ENCODE measurements at regions not wholly inside any gene's neighbourhood (a gene's known extent, or its start where the extent isn't known, plus 50 kb on each side); places are given as distances from the start of the nearest gene placed in this dataset.
"Not testable (repeated sequence)": the region's sequence is repeated elsewhere in the genome, so short reads cannot be mapped to it uniquely, and the experiment has no call there.

DNA sequence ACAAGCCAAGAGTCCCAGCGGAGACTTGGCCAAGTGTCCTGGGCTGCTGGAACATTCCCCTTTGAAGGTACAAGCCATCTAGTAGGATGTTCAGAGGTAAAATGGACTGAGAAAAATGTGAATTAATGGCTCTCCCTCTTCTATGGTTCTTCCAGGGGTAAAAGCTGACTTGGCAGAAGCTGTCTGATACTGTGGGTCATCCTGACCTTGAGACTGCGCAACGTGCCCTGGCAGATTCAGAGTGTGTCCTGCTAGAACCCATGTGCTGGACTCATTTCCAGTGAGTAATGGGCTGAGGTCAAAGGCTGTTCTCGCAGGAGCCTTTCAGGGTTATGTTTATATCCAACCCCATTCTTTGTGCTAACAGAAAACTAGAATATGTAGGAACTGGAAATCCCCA lies 423.0 kb upstream of the CD180 start:
- no peak for DNase-seq

DNA sequence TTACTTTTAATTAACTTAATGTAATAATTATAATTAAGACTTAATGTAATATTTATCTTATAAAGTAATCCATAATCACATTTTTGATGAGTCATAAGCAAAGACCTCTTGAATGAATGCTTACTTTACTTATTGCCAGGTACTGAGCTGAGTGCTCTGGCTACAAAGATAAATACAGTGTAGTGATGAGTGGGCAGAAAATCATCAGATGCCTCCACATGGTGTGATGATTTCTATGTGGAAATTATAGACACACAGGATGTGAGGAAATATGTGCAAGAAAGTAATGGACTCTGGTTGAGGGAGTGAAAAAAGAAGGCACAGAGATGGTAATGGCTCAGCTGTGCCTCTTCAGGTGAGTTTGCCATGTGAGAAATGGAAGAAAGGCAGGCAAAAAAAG lies 422.6 kb upstream of the CD180 start:
- DNase-seq, result no peak

- DNase-seq, result no peak
Observed at GRCh38 chr5:67617051-67617450, 420.5 kb upstream of the CD180 start.

- peak; percentile 67 for DNase-seq
Observed at GRCh38 chr5:67612961-67613360, 416.4 kb upstream of the CD180 start.

DNA sequence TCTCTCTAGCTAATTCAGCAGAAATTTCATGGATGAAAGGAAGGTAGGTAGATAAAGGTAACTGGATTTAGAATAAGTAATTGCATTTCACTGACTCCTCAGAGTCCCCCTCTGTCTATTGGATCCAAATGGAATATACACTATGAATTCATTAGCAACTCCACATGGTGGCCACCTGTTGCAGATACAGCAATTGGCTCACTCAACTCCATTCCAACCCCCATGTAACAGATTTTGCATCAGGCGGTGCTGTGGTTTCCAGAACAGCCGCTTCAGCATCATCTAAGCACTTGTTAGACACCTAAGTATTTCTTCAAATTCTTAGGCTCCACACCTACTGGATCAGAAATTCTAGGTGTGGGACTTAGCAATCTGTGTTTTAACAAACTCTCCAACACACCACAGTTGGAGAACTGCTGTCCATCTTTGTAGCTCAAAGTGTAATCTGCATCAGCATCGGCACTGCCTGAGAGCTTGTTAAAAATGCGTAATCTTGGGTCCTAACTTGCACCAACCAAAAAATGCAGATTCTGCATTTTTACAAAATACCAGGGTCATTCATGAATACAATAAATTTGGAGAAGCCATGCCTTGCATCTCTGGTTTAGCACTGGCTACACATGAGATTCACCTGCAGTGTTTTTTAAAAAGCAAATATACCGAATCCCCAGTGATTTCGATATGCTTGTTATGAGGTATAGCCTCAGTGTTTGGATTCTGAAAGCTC lies 413.8 kb upstream of the CD180 start:
- peak; percentile 13 for DNase-seq

DNA sequence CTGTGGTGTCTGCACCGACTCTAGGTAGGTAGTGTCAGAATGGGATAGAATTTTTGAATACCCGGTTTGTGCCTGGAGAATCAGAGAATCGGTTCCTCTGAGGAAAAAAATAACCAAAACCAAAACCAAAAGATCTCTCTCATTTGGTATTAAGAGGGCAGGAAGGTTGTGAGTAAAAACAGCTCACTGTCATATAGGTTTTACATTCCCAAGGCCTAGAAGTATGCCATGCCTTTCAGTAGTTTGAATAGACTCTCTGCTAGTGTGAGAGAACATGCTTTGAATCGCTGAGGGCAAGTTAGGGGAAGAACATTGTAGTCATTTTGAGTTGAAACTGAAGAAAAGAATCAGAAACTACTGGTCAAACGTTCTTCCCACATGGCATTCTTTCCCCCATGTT lies 411.4 kb upstream of the CD180 start:
- DNase-seq, result no peak

- no peak for DNase-seq
Observed at GRCh38 chr5:67606586-67606947, 410.0 kb upstream of the CD180 start.

- DNase-seq, result no peak
Observed at GRCh38 chr5:67605730-67606585, 409.4 kb upstream of the CD180 start.

GRCh38 chr5:67591491-67591890 lies 394.9 kb upstream of the CD180 start:
- DNase-seq, result no peak

GRCh38 chr5:67588389-67588788 lies 391.8 kb upstream of the CD180 start:
- no peak for DNase-seq

DNA sequence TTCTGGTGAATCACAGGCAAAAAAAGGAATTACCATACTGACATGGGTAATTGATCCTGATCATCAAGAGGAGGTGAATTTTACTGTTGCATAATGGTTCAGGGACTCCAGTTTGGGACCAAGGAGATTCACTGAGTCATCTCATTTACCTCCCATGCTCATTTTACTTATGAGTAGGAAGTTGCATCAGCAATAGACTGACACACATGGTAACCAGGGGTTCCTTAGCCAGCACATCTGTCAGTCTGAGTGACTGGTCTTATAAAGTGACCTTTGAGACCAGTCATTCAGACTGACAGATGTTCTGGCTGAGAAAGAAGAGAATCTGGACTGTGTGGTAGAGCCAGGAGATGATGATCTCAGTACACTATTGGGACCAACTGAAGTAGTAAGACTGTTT lies 384.6 kb upstream of the CD180 start:
- no peak for DNase-seq

DNA sequence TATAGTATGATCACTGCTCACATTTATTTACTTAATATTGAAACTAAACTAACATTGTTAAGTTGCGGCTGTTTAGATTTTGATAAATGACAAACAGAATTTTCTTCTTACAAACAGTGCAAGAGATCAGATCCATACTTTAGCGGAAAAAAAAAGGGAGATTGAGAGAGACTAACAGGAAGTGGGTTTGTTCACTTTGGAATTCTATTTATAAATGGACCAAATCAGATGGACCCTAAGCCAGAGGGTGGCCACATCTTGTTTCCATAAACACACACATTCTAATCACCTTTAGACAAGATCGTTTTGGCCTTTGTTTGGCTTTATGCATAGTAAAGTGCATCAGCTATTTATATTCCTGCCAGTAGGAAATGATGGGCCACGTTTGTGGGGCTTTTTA lies 381.4 kb upstream of the CD180 start:
- no peak for DNase-seq

GRCh38 chr5:67577424-67577823 lies 380.8 kb upstream of the CD180 start:
- DNase-seq, result no peak

- DNase-seq, result no peak
Observed at GRCh38 chr5:67576112-67576511, 379.5 kb upstream of the CD180 start.

- DNase-seq, result no peak
Observed at GRCh38 chr5:67575087-67575486, 378.5 kb upstream of the CD180 start.

DNA sequence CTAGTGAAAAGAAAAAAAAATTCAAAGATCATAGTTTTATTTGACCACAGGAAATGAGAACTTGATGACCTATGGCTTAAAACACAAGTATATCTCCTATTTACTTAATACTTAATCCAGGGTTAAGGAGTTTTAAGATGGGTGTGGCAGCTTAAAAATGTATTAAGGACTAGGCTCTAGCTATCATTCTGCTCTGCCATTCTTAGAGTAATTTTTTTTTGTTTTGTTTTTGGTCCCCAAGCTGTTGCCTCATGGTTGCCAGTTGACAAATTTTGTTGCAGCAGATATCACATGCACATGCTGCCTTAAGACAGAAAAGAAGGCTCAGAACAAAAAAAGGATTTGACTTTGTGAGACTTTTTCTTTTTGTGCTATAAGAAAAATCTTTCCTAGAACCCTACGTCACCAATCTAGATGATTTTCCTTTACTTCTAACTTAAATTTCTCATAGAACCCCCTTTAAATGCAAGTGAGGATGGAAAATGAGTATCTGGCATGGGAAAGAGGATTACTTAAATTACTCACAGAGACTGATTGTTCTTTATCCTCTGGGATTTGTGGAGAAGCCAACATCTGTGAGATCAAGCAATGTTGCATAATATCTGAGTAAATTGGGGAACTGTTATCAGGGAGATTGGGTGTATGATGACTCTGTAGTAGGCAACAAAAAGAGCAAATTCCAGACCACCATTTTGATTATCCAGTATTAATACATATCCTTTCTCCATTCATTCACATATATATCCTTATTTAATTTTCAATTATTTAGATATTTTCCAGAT lies 364.7 kb upstream of the CD180 start:
- DNase-seq, result no peak

GRCh38 chr5:67552773-67553172 lies 356.2 kb upstream of the CD180 start:
- no peak for DNase-seq

DNA sequence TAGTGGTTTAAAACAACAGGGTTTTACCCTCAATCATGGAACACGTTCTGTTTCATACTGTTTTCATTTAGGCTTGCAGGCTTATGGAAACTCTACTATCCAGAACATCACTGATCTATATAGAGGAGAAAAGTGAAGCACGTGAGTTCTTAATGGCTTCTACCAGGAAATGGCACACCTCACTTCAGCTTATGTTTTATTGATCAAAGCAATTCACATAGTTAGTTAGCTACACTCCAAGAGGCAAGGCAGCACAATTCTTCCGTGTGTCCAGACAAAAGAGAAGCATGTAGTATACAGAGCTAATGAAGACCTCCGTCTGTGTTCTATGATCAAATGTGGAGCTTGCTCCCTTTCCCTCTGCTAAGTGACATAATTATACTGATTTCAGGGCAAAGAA lies 353.3 kb upstream of the CD180 start:
- no peak for DNase-seq

DNA sequence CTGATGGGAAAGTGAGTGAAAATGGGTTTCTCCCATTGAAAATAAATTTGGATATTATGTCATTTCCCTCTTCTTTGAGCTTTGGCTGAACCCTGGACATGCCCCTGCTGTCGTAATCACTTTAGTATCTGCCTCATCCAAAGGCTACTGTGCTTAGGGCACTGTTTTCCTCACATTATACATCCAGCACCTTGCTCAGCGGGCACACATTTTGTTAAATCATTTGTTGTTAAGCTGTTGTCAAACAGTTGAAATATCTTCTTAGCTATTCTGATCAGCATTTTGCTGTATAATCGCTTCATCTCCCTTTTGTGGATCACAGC lies 352.7 kb upstream of the CD180 start:
- no peak for DNase-seq

- DNase-seq, result no peak
Observed at GRCh38 chr5:67548520-67549295, 352.1 kb upstream of the CD180 start.

DNA sequence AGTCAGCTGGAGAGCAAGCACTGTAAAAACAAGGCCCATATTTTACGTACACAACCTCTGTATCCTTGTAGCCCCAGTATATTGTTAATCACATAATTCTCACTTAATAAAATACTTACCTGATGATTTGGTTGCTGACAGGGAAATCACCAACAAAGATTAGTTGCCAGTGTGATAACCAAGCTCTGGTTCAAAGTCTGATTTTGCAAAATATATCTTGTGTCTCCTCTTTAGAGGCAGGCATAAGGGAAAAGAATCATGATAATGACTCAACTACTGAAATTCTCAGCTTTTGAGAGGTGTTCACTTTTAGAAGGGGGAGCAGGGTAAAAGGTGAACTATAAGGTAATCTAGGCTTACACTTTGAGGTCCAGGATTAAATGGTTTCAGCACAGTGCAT lies 351.1 kb upstream of the CD180 start:
- DNase-seq, result no peak

GRCh38 chr5:67544942-67545341 lies 348.3 kb upstream of the CD180 start:
- not testable (repeated sequence) for DNase-seq

DNA sequence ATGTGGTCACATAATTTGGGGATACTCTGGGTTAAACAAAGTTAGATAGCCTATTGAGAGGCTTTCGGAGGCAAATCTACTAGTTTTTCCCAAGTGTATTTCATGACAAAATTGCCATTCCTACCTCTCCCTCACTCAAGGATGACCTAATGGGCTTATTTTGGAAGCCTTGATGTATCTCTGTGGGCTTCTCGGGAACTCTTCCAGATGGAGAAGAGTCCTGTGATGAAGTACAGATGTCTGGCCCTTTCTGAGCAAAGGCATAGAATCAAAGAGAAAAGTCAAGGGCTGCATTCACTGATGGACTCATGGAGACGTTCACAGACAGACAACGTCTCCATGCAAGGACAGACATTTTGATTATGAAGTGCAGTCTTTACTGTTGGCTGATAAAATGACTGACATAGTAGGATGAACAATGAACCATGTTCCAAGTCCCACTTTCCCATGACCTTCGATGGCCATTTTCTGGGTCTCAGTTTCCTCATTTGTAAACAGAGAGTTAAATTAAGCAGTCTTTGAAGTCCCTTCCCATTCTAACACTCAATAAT lies 347.2 kb upstream of the CD180 start:
- DNase-seq, result no peak
